ENCODE measurements at regions not wholly inside any gene's neighbourhood (a gene's known extent, or its start where the extent isn't known, plus 50 kb on each side); places are given as distances from the start of the nearest gene placed in this dataset.

DNA sequence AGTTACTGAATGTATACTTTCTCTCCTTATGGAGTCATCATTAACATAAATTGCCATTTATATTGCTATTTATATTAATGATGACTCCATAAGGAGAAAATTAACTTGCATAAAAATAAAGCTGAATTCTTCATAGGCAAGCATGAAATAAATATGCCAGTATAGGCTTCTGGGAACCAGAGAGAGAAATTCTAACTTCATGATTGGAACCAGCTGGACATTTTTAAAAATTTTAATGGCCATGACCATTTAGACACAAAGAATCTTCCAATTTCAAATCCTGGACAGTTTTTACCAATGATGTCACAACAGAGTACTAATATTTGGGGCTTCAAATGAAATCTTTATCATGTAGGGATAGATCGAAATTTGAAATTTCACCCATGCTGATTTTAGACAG lies 268.7 kb downstream of the PTGER3 start:
- FAIRE-seq (no peak), DNase-seq (ENCODE audit: low read depth in 1 of 2, low spot score in 2 of 2) (no peak)
- Histone ChIP-seq H2BK12ac (ENCODE audit: low read depth, low read length) (no peak overlapping the region), H3K14ac (ENCODE audit: insufficient read length) (no peak overlapping the region), H2BK5ac (ENCODE audit: low read depth, low read length) (no peak overlapping the region), H3K27me3 (replicated peaks in 1 of 4; ENCODE audit: control insufficient read depth in 3 of 4, extremely low read depth in 1 of 4, insufficient read depth in 3 of 4, low read length in 3 of 4) (no peaks in the 10 kb centered on the region), H3K4me2 (ENCODE audit: insufficient read depth in 1 of 2, low read depth in 2 of 2, low read length in 2 of 2) (no peak overlapping the region), H3K23me2 (ENCODE audit: low read depth, low read length) (no peaks in the 10 kb centered on the region), H4K91ac (replicated peaks; ENCODE audit: insufficient read length, low read length) (no peak overlapping the region), H3K27ac (ENCODE audit: low read depth, low read length) (no peak overlapping the region), H3K79me1 (ENCODE audit: low read depth, low read length) (no peaks in the 10 kb centered on the region), H2AFZ (ENCODE audit: low read length) (no peak overlapping the region), H3K79me2 (ENCODE audit: control insufficient read depth in 1 of 2, insufficient read depth in 2 of 2, low read length in 2 of 2) (no peaks in the 10 kb centered on the region), H4K20me1 (replicated peaks in 1 of 2; ENCODE audit: control insufficient read depth in 1 of 2, insufficient read depth in 2 of 2, low read length in 2 of 2) (no peaks in the 10 kb centered on the region), H2BK120ac (replicated peaks; ENCODE audit: low read depth, low read length) (no peak overlapping the region), H3K36me3 (ENCODE audit: control insufficient read depth in 2 of 4, insufficient read depth in 4 of 4, low read length in 3 of 4) (no peaks in the 10 kb centered on the region), H3K9ac (replicated peaks in 1 of 4; ENCODE audit: extremely low read depth in 1 of 4, low read depth in 3 of 4, low read length in 3 of 4) (no peak overlapping the region), H2BK20ac (ENCODE audit: low read length) (no peak overlapping the region), H3K9me3 (ENCODE audit: insufficient read depth in 2 of 2, low read depth in 1 of 2, low read length in 1 of 2) (no peaks in the 10 kb centered on the region), H3K4me1 (replicated peaks in 1 of 4; ENCODE audit: control insufficient read depth in 3 of 4, insufficient read depth in 4 of 4, low read length in 3 of 4) (no peaks in the 10 kb centered on the region), H4K8ac (ENCODE audit: extremely low read depth, insufficient read depth, low read length) (no peak overlapping the region), H2AK5ac (ENCODE audit: low read depth, low read length) (no peak overlapping the region), H4K5ac (ENCODE audit: insufficient read length, low read depth, low read length) (no peak overlapping the region), H3K4me3 (ENCODE audit: extremely low read depth in 1 of 4, insufficient read depth in 2 of 4, low read depth in 3 of 4, low read length in 4 of 4) (no peak overlapping the region), H3K56ac (replicated peaks; ENCODE audit: insufficient read length, low read depth, low read length) (no peak overlapping the region), H3K18ac (ENCODE audit: extremely low read depth, low read length) (no peak overlapping the region), H2BK15ac (ENCODE audit: low read length) (no peak overlapping the region), H3K4ac (replicated peaks; ENCODE audit: insufficient read length, low read depth, low read length) (no peak overlapping the region), H3K23ac (ENCODE audit: insufficient read length) (no peak overlapping the region)
- TF ChIP-seq, protein P1, sequence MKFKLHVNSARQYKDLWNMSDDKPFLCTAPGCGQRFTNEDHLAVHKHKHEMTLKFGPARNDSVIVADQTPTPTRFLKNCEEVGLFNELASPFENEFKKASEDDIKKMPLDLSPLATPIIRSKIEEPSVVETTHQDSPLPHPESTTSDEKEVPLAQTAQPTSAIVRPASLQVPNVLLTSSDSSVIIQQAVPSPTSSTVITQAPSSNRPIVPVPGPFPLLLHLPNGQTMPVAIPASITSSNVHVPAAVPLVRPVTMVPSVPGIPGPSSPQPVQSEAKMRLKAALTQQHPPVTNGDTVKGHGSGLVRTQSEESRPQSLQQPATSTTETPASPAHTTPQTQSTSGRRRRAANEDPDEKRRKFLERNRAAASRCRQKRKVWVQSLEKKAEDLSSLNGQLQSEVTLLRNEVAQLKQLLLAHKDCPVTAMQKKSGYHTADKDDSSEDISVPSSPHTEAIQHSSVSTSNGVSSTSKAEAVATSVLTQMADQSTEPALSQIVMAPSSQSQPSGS (IDR thresholded peaks at IDR 0.05; ENCODE audit: low read length), result no peak
- TF ChIP-seq, protein P2, sequence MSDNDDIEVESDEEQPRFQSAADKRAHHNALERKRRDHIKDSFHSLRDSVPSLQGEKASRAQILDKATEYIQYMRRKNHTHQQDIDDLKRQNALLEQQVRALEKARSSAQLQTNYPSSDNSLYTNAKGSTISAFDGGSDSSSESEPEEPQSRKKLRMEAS (IDR thresholded peaks at IDR 0.05), result no peak
- TF ChIP-seq, protein P3, sequence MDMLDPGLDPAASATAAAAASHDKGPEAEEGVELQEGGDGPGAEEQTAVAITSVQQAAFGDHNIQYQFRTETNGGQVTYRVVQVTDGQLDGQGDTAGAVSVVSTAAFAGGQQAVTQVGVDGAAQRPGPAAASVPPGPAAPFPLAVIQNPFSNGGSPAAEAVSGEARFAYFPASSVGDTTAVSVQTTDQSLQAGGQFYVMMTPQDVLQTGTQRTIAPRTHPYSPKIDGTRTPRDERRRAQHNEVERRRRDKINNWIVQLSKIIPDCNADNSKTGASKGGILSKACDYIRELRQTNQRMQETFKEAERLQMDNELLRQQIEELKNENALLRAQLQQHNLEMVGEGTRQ (IDR thresholded peaks at IDR 0.05; ENCODE audit: low read length), result no peak
- no peak for TF ChIP-seq JUN (IDR thresholded peaks at IDR 0.05; ENCODE audit: low read depth, low read length)
- TF ChIP-seq KDM5A (IDR thresholded peaks at IDR 0.05; ENCODE audit: low read length), result no peak
- TF ChIP-seq SRF (IDR thresholded peaks at IDR 0.05; ENCODE audit: low read depth, low read length), result no peak
- no peak for TF ChIP-seq EGR1 (IDR thresholded peaks at IDR 0.05; ENCODE audit: borderline replicate concordance, low read depth, low read length)
- no peak for TF ChIP-seq BACH1 (IDR thresholded peaks at IDR 0.05; ENCODE audit: low read length)
- TF ChIP-seq ASH2L (IDR thresholded peaks at IDR 0.05; ENCODE audit: low read length), result no peak
- no peak for TF ChIP-seq GABPA (IDR thresholded peaks at IDR 0.05; ENCODE audit: borderline replicate concordance, insufficient read depth, low read length)
- TF ChIP-seq HDAC2 (IDR thresholded peaks at IDR 0.05; ENCODE audit: borderline replicate concordance in 1 of 2, low read depth in 2 of 2, low read length in 2 of 2), result no peak
- 95% methylated on average over 1 of the region's 1 CpG; no CpG with 5 or more reads in 1 of the 2 experiments for WGBS, 2 experiments (ENCODE audit: extremely low coverage in 1 of 2, insufficient coverage in 1 of 2, insufficient read length in 1 of 2, insufficient replicate concordance in 2 of 2, low coverage in 1 of 2, low lambda C conversion rate in 2 of 2, missing lambda C conversion rate in 1 of 2)
- CTCF ChIA-PET (ENCODE audit: partially characterized antibody), result interaction anchor here (0.9 kb wide), 1 partner anchor 35 kb away, joined by 5 read pairs; no protein-coding TSS in a partner anchor
- POLR2A ChIA-PET (ENCODE audit: partially characterized antibody), result no interaction called here
